GM12872 (cell line): ENCODE measurements at regions not wholly inside any gene's neighbourhood (a gene's known extent, or its start where the extent isn't known, plus 50 kb on each side); places are given as distances from the start of the nearest gene placed in this dataset.

Experiments used
- CTCF ChIP-seq: IDR thresholded peaks from 3 replicates; pipeline ENCODE4 v1.5.1; 2011; ENCODE audit warnings: low read depth, mild to moderate bottlenecking, low read length, moderate library complexity; ENCODE audit not compliant: insufficient read depth

GRCh38 chrY:21178281-21178680 is 332.9 kb upstream of the RBMY1B start:
- no peak for TF ChIP-seq CTCF

- TF ChIP-seq CTCF: no peak
Observed at GRCh38 chrY:21180921-21181320, 330.2 kb upstream of the RBMY1B start.

- TF ChIP-seq CTCF: no peak
Observed at GRCh38 chrY:21184271-21184670, 326.9 kb upstream of the RBMY1B start.

- no peak for TF ChIP-seq CTCF
Observed at GRCh38 chrY:21185419-21186105, 325.6 kb upstream of the RBMY1B start.

- TF ChIP-seq CTCF: no peak
Observed at GRCh38 chrY:21192694-21193093, 318.4 kb upstream of the RBMY1B start.

GRCh38 chrY:21200246-21200645 is 310.9 kb upstream of the RBMY1B start:
- no peak for TF ChIP-seq CTCF

GRCh38 chrY:21227849-21228248 is 283.3 kb upstream of the RBMY1B start:
- no peak for TF ChIP-seq CTCF
